ENCODE measurements at regions not wholly inside any gene's neighbourhood (a gene's known extent, or its start where the extent isn't known, plus 50 kb on each side); places are given as distances from the start of the nearest gene placed in this dataset.

DNA sequence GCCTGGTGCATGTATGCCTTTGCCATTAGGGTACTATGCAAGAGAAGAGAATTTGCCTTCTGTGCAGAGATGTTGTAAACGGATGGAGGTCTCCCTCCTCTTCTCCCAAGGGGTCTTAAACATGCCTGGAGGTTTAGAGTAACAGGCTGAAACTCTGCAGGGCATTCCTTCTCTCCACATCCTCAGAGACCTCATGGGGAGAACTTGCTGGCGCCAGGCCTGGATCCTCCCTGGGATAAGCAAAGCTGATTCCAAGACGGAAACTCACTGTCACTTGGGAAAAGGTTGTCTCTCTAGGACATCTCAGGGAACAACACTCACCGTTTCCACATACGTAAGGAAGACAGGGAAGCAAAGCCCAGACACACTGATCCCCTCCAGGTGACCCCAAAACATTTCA lies 76.9 kb upstream of the GPM6B start:
- no peak for ATAC-seq (ENCODE audit: low read depth)
- Mint-ChIP-seq H3K27ac (no peak overlapping the region), H3K9me3 (ENCODE audit: insufficient read depth) (no peaks in the 10 kb centered on the region), H3K4me1 (peaks cover 7% of the 10 kb centered on the region), H3K4me3 (no peak overlapping the region), H3K27me3 (no peaks in the 10 kb centered on the region)
- no peak overlapping the region for H3K9ac ChIP-seq (ENCODE audit: low read length)
- H3K4me1 ChIP-seq (ENCODE audit: control insufficient read depth in 2 of 2, insufficient read depth in 2 of 2, low read length in 2 of 2), result no peaks in the 10 kb centered on the region
- H3K27ac ChIP-seq (ENCODE audit: low read length in 2 of 2), result no peak overlapping the region
- H3K27me3 ChIP-seq (replicated peaks in 1 of 4; ENCODE audit: control extremely low read depth in 1 of 4, control insufficient read depth in 3 of 4, insufficient read depth in 4 of 4, low read length in 3 of 4), result peaks cover 0 to 6% (median 0%) of the 10 kb centered on the region in 4 experiments
- H2AFZ ChIP-seq (ENCODE audit: insufficient read depth, low read depth, low read length, poor library complexity, severe bottlenecking), result no peak overlapping the region
- H4K20me1 ChIP-seq (ENCODE audit: control insufficient read depth, insufficient read depth, low read length, poor library complexity, severe bottlenecking), result no peaks in the 10 kb centered on the region
- no peak for DNase-seq
- H3K4me2 ChIP-seq (replicated peaks; ENCODE audit: low read depth, low read length, poor library complexity, severe bottlenecking), result no peak overlapping the region
- no peaks in the 10 kb centered on the region for H3K9me3 ChIP-seq (ENCODE audit: control extremely low read depth in 1 of 3, control insufficient read depth in 2 of 3, insufficient read depth in 1 of 3, low read length in 2 of 3)
- no peak overlapping the region for H3K4me3 ChIP-seq (ENCODE audit: control extremely low read depth in 1 of 5, extremely low read depth in 1 of 5, insufficient read depth in 1 of 5, low read depth in 2 of 5, low read length in 4 of 5)
- WGBS (ENCODE audit: insufficient coverage), result 100% methylated on average over 3 of the region's 5 CpGs
- H3K79me2 ChIP-seq (ENCODE audit: control insufficient read depth, insufficient read depth, low read length), result no peaks in the 10 kb centered on the region
- intact Hi-C loops (cut with micrococcal nuclease), result no loop called here
- ChIA-PET CTCF (no interaction called here), POLR2A (no interaction called here)
- TF ChIP-seq, protein P1, sequence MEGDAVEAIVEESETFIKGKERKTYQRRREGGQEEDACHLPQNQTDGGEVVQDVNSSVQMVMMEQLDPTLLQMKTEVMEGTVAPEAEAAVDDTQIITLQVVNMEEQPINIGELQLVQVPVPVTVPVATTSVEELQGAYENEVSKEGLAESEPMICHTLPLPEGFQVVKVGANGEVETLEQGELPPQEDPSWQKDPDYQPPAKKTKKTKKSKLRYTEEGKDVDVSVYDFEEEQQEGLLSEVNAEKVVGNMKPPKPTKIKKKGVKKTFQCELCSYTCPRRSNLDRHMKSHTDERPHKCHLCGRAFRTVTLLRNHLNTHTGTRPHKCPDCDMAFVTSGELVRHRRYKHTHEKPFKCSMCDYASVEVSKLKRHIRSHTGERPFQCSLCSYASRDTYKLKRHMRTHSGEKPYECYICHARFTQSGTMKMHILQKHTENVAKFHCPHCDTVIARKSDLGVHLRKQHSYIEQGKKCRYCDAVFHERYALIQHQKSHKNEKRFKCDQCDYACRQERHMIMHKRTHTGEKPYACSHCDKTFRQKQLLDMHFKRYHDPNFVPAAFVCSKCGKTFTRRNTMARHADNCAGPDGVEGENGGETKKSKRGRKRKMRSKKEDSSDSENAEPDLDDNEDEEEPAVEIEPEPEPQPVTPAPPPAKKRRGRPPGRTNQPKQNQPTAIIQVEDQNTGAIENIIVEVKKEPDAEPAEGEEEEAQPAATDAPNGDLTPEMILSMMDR (IDR thresholded peaks at IDR 0.05), result no peak
- TF ChIP-seq EZH2 (IDR thresholded peaks at IDR 0.05; ENCODE audit: borderline replicate concordance, insufficient read depth, low read depth, low read length, poor library complexity, severe bottlenecking), result no peak
- no peaks in the 10 kb centered on the region for H3K36me3 ChIP-seq (replicated peaks in 1 of 2; ENCODE audit: control extremely low read depth in 1 of 2, control insufficient read depth in 1 of 2, extremely low read depth in 1 of 2, insufficient read depth in 2 of 2, low read length in 1 of 2)

DNA sequence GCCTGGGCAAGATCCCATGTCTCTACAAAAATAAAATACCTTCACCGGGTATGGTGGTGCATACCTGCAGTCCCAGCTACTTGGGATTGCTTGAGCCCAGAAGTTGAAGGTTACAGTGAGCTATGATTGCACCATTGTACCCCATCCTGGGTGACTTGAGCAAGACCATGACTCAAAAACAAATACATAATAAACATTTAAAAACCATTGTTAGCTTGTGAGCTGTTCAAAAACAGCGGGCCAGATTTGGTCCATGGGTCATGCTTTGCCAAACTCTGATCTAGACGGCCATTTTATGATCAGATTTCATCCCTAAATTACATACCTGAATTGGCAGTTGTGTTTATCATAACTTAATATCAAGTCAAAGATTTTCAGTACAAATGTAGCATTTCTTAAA lies 76.0 kb upstream of the GPM6B start:
- H3K27me3 ChIP-seq (replicated peaks in 1 of 4; ENCODE audit: control extremely low read depth in 1 of 4, control insufficient read depth in 3 of 4, insufficient read depth in 4 of 4, low read length in 3 of 4), result peaks cover 0 to 6% (median 0%) of the 10 kb centered on the region in 4 experiments
- TF ChIP-seq, protein P1 (IDR thresholded peaks at IDR 0.05), result no peak
- no peak for TF ChIP-seq EZH2 (IDR thresholded peaks at IDR 0.05; ENCODE audit: borderline replicate concordance, insufficient read depth, low read depth, low read length, poor library complexity, severe bottlenecking)
- CTCF ChIA-PET, result no interaction called here
- H4K20me1 ChIP-seq (ENCODE audit: control insufficient read depth, insufficient read depth, low read length, poor library complexity, severe bottlenecking), result no peaks in the 10 kb centered on the region
- H3K27ac ChIP-seq (ENCODE audit: low read length in 2 of 2), result no peak overlapping the region
- H3K9ac ChIP-seq (ENCODE audit: low read length), result no peak overlapping the region
- Mint-ChIP-seq H3K4me1 (peaks cover 7% of the 10 kb centered on the region), H3K27ac (no peak overlapping the region), H3K27me3 (no peaks in the 10 kb centered on the region), H3K4me3 (no peak overlapping the region), H3K9me3 (ENCODE audit: insufficient read depth) (no peaks in the 10 kb centered on the region)
- H2AFZ ChIP-seq (ENCODE audit: insufficient read depth, low read depth, low read length, poor library complexity, severe bottlenecking), result no peak overlapping the region
- POLR2A ChIA-PET, result no interaction called here
- H3K9me3 ChIP-seq (ENCODE audit: control extremely low read depth in 1 of 3, control insufficient read depth in 2 of 3, insufficient read depth in 1 of 3, low read length in 2 of 3), result no peaks in the 10 kb centered on the region
- DNase-seq (no peak), ATAC-seq (ENCODE audit: low read depth) (no peak)
- no peaks in the 10 kb centered on the region for H3K79me2 ChIP-seq (ENCODE audit: control insufficient read depth, insufficient read depth, low read length)
- H3K4me3 ChIP-seq (ENCODE audit: control extremely low read depth in 1 of 5, extremely low read depth in 1 of 5, insufficient read depth in 1 of 5, low read depth in 2 of 5, low read length in 4 of 5), result no peak overlapping the region
- no CpG with 5 or more reads among the region's 3 CpGs for WGBS (ENCODE audit: insufficient coverage)
- no peaks in the 10 kb centered on the region for H3K36me3 ChIP-seq (replicated peaks in 1 of 2; ENCODE audit: control extremely low read depth in 1 of 2, control insufficient read depth in 1 of 2, extremely low read depth in 1 of 2, insufficient read depth in 2 of 2, low read length in 1 of 2)
- no peaks in the 10 kb centered on the region for H3K4me1 ChIP-seq (ENCODE audit: control insufficient read depth in 2 of 2, insufficient read depth in 2 of 2, low read length in 2 of 2)
- intact Hi-C loops (cut with micrococcal nuclease), result no loop called here
- no peak overlapping the region for H3K4me2 ChIP-seq (replicated peaks; ENCODE audit: low read depth, low read length, poor library complexity, severe bottlenecking)

Measured in B cell (primary cell).